Esophagus squamous epithelium (tissue), 5 donors: ENCODE measurements at regions not wholly inside any gene's neighbourhood (a gene's known extent, or its start where the extent isn't known, plus 50 kb on each side); places are given as distances from the start of the nearest gene placed in this dataset.

ENCODE experiments used
- DNase-seq: peaks from one replicate; lab custom pipeline; 2025; lab: John Stamatoyannopoulos, UW
- H3K27ac ChIP-seq, 4 donors: fragments of 200-600 bp; sonication (generic); one replicate each; pipeline ENCODE4 v1.5.1; 2016 to 2019; ENCODE audit warnings: mild to moderate bottlenecking in 1 of 4
- H3K27me3 ChIP-seq, 4 donors: fragments of 200-600 bp; sonication (generic); 1 replicate in 3 of 4; 2 replicates in 1 of 4; pipeline versions ENCODE4 v1.5.1 to v1.6.0; 2017 to 2021; ENCODE audit warnings: antibody characterized with exemption in 1 of 4
- H3K36me3 ChIP-seq, 3 donors: fragments of 200-600 bp; sonication (generic); one replicate each; pipeline ENCODE4 v1.5.1; 2016 to 2019
- H3K4me1 ChIP-seq, 3 donors: fragments of 200-600 bp; sonication (generic); one replicate each; pipeline ENCODE4 v1.5.1; 2017 to 2019
- H3K4me3 ChIP-seq, 4 donors: fragments of 200-600 bp; sonication (generic); 1 replicate in 3 of 4; 2 replicates in 1 of 4; pipeline ENCODE4 v1.5.1; 2016 to 2019; ENCODE audit warnings: mild to moderate bottlenecking in 2 of 4, moderate library complexity in 1 of 4
- H3K9me3 ChIP-seq, 3 donors: fragments of 200-600 bp; sonication (generic); one replicate each; pipeline ENCODE4 v1.5.1; 2016 to 2019
- CTCF ChIP-seq, 6 experiments: fragments of 450-650 bp in 4 of 6; fragments of 200-600 bp in 2 of 6; sonication (generic) in 2 of 6; IDR thresholded peaks; one replicate each; pipeline ENCODE4 v1.5.1; 2016 to 2019; ENCODE audit warnings: antibody characterized with exemption in 6 of 6, mild to moderate bottlenecking in 4 of 6, moderate library complexity in 4 of 6
- POLR2A ChIP-seq, 4 donors: fragments of 450-650 bp; IDR thresholded peaks; one replicate each; pipeline ENCODE4 v1.6.1; 2017; ENCODE audit warnings: antibody characterized with exemption in 4 of 4, mild to moderate bottlenecking in 4 of 4, moderate library complexity in 3 of 4
- WGBS, 2 donors: methylation state at CpG; one replicate each; pipeline ENCODE4 v1.1.5; 2018; 5-methylcytosine and 5-hydroxymethylcytosine counted together
- intact Hi-C: fragments of 100-400 bp; cut with DNase I; formaldehyde crosslinking; loops from one replicate; pipeline ENCODE4 v1.15.0; 2022
- donor health status: DM: yes; HTN: yes; CAD: no.

- no peak overlapping the region for H3K27ac ChIP-seq
- no peak for TF ChIP-seq CTCF (IDR thresholded peaks at IDR 0.05)
- no peak for TF ChIP-seq POLR2A (IDR thresholded peaks at IDR 0.05)
Measured at GRCh38 chr3:43190670-43191069, 84.8 kb upstream of the POMGNT2 start.

DNA sequence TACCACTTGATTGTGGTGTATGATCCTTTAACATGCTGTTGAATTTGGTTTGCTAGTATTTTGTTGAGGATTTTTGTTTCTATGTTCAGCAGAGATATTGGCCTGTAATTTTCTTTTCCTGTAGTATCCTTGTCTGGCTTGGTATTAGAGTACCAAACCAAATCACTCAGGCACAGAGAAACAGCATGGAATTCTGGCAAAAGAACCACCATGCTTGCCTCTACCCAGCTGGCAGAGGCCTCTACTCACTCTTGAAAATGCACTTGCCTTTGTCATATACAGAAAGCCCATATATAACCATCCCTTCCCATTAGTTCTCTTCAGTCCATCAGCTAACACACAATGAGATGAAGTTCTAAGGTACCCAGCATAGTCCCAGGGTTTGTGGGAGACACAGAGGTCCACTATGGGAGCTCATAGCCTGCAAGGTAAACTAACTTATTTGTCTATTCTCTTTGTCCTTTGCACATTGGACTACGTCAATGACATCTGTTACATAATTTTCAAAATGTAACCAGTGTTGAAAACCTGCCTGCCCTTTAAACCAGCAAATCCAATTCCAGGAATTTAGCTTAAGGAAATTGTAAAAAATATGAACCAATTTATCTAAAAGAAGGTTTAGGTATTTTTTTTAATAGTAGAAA, 82.1 kb upstream of the POMGNT2 start:
- no peak overlapping the region for H3K27ac ChIP-seq
- H3K36me3 ChIP-seq = no peaks in the 10 kb centered on the region
- H3K4me1 ChIP-seq = no peaks in the 10 kb centered on the region
- WGBS, 2 donors = 79 to 82% methylated on average over 1 of the region's 1 CpG
- TF ChIP-seq CTCF (IDR thresholded peaks at IDR 0.05) (no peak), POLR2A (IDR thresholded peaks at IDR 0.05) (no peak)
- no peak for DNase-seq
- no peak overlapping the region for H3K4me3 ChIP-seq
- peaks cover 0 to 22% (median 0%) of the 10 kb centered on the region in 4 donors for H3K27me3 ChIP-seq
- no peaks in the 10 kb centered on the region for H3K9me3 ChIP-seq
- intact Hi-C loops = no loop called here

More at GRCh38 chr3:43190670-43191069, 84.8 kb upstream of the POMGNT2 start:
- Histone ChIP-seq H3K4me3 (no peak overlapping the region), H3K4me1 (no peaks in the 10 kb centered on the region), H3K9me3 (no peaks in the 10 kb centered on the region), H3K36me3 (no peaks in the 10 kb centered on the region), H3K27me3 (peaks cover 0 to 22% (median 0%) of the 10 kb centered on the region in 4 donors)
- intact Hi-C loops = no loop called here
- DNase-seq = no peak
- WGBS, 2 donors = 49 to 77% methylated on average over 5 of the region's 5 CpGs

- Histone ChIP-seq H3K36me3 (no peaks in the 10 kb centered on the region), H3K27ac (no peak overlapping the region), H3K4me3 (no peak overlapping the region), H3K4me1 (peaks cover 0 to 7% (median 5%) of the 10 kb centered on the region in 3 donors), H3K27me3 (peaks cover 0 to 26% (median 0%) of the 10 kb centered on the region in 4 donors), H3K9me3 (no peaks in the 10 kb centered on the region)
- no peak for DNase-seq
- WGBS, 2 donors = 66 to 70% methylated on average over 5 to 6 of the region's 8 CpGs
- intact Hi-C loops = no loop called here
- TF ChIP-seq POLR2A (IDR thresholded peaks at IDR 0.05) = no peak
- no peak for TF ChIP-seq CTCF (IDR thresholded peaks at IDR 0.05)
Measured at GRCh38 chr3:43185983-43186314, 80.1 kb upstream of the POMGNT2 start.

GRCh38 chr3:43185274-43185982, 79.5 kb upstream of the POMGNT2 start:
- peaks cover 0 to 26% (median 0%) of the 10 kb centered on the region in 4 donors for H3K27me3 ChIP-seq
- WGBS, 2 donors = 57 to 67% methylated on average over 4 to 5 of the region's 5 CpGs
- TF ChIP-seq CTCF (IDR thresholded peaks at IDR 0.05) = no peak
- no peak for TF ChIP-seq POLR2A (IDR thresholded peaks at IDR 0.05)
- H3K4me3 ChIP-seq = no peak overlapping the region
- no peaks in the 10 kb centered on the region for H3K9me3 ChIP-seq
- intact Hi-C loops = no loop called here
- no peaks in the 10 kb centered on the region for H3K36me3 ChIP-seq
- H3K27ac ChIP-seq = no peak overlapping the region
- DNase-seq = no peak
- peaks cover 0 to 12% (median 10%) of the 10 kb centered on the region in 3 donors for H3K4me1 ChIP-seq

- no peak for DNase-seq
- H3K27ac ChIP-seq = no peak overlapping the region
- peaks cover 3 to 32% (median 23%) of the 10 kb centered on the region in 3 donors for H3K4me1 ChIP-seq
- H3K36me3 ChIP-seq = no peaks in the 10 kb centered on the region
- intact Hi-C loops = no loop called here
- WGBS, 2 donors = 75 to 77% methylated on average over 2 of the region's 2 CpGs
- TF ChIP-seq POLR2A (IDR thresholded peaks at IDR 0.05) = no peak
- TF ChIP-seq CTCF (IDR thresholded peaks at IDR 0.05) = no peak
- no peaks in the 10 kb centered on the region for H3K9me3 ChIP-seq
- H3K27me3 ChIP-seq = peaks cover 0 to 13% (median 0%) of the 10 kb centered on the region in 4 donors
- H3K4me3 ChIP-seq = no peak overlapping the region
Measured at GRCh38 chr3:43183456-43183855, 77.6 kb upstream of the POMGNT2 start.
